C4-2B (cell line): ENCODE measurements at regions not wholly inside any gene's neighbourhood (a gene's known extent, or its start where the extent isn't known, plus 50 kb on each side); places are given as distances from the start of the nearest gene placed in this dataset.

Source experiments
- ZFX ChIP-seq: fragments of 450-650 bp; IDR thresholded peaks from 2 replicates; pipeline ENCODE4 v1.6.1; 2017
- TF ChIP-seq, protein P1 (sequence below): fragments of 450-650 bp; conservative IDR thresholded peaks from 2 replicates; pipeline ENCODE4 v1.5.1; 2017; ENCODE audit warnings: mild to moderate bottlenecking

- TF ChIP-seq, protein P1, sequence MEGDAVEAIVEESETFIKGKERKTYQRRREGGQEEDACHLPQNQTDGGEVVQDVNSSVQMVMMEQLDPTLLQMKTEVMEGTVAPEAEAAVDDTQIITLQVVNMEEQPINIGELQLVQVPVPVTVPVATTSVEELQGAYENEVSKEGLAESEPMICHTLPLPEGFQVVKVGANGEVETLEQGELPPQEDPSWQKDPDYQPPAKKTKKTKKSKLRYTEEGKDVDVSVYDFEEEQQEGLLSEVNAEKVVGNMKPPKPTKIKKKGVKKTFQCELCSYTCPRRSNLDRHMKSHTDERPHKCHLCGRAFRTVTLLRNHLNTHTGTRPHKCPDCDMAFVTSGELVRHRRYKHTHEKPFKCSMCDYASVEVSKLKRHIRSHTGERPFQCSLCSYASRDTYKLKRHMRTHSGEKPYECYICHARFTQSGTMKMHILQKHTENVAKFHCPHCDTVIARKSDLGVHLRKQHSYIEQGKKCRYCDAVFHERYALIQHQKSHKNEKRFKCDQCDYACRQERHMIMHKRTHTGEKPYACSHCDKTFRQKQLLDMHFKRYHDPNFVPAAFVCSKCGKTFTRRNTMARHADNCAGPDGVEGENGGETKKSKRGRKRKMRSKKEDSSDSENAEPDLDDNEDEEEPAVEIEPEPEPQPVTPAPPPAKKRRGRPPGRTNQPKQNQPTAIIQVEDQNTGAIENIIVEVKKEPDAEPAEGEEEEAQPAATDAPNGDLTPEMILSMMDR, result no peak
- TF ChIP-seq ZFX, result no peak
Observed at GRCh38 chr10:78645169-78645686, 423.5 kb upstream of the ZMIZ1 start.
